ENCODE measurements at regions not wholly inside any gene's neighbourhood (a gene's known extent, or its start where the extent isn't known, plus 50 kb on each side); places are given as distances from the start of the nearest gene placed in this dataset.
A peak's percentile ranks its signal among the peaks of the same experiment; 100 is the strongest.
"Not testable (repeated sequence)": the region's sequence is repeated elsewhere in the genome, so short reads cannot be mapped to it uniquely, and the experiment has no call there.

GRCh38 chr3:163817015-163817414, 1261.3 kb downstream of the SI start:
- no peak for DNase-seq (ENCODE audit: low read depth)

GRCh38 chr3:163813935-163814334, 1264.4 kb downstream of the SI start:
- DNase-seq (ENCODE audit: low read depth): no peak

- DNase-seq (ENCODE audit: low read depth): no peak
These were observed 1266.3 kb downstream of the SI start for GRCh38 chr3:163812006-163812405.

DNA sequence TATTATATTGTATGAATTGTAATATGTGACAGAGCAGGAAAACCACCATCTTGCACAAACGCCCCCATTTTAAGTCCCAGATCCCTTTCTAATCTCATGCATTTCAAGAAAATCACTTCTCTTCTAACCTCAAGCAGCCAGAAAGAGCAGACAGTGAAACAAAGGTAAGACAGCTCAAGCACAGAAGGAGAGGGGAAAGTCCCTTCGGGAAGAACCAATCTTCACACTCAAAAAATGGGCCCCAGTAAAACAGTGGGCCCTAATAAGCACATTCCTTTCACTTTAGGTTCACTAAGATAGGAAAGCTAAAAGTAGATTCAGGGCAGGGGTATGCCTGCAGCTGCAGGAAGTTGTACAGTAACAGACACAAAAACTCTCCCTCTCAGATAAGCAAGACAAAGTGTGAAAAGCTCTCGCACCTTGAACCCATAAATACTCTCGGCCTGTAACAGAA, 1268.7 kb downstream of the SI start:
- peak; percentile 8 for DNase-seq (ENCODE audit: low read depth)

DNA sequence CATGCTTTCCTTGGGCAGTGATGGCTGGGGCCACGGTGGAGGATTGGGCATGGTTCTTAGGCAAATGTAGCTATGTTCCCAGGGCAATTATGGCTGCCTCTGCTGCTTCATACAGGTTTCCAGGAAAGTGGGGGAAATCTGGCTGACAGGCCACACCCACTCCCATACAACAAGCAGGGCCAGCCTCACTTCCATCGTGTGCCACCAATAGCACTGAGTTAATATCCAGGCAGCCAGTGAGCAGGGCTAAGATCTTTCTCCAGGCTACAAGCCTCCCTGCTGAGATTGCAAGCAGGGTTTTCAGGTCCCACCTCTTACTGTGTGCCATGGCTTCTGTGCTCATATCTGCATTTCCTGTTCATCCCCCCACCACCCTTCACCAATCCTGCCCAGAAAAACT, 1291.9 kb downstream of the SI start:
- no peak for DNase-seq (ENCODE audit: low read depth)

- peak; percentile 20 for DNase-seq (ENCODE audit: low read depth)
These were observed 1292.6 kb downstream of the SI start for GRCh38 chr3:163785693-163786092.

GRCh38 chr3:163779396-163780344, 1298.6 kb downstream of the SI start:
- DNase-seq (ENCODE audit: low read depth): no peak

DNA sequence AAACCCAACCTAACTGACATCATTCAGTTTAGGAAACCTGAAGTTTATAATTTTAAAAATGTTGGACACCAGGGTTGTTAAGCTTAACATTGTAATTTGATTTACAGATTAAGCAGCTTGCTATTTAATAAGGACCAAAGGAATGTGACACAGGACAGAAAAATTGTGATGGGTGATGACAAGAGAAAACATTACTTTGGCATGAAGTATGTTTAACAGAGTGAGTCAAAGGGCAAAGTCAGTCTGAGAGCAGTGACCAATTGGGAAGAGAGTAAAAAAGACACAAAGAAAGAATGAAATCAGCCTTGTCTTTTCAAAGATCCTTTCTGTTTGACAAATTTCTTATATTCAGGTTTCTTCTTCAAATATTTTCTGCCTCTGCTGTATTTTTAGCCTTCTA, 1301.6 kb downstream of the SI start:
- DNase-seq (ENCODE audit: low read depth): no peak

DNA sequence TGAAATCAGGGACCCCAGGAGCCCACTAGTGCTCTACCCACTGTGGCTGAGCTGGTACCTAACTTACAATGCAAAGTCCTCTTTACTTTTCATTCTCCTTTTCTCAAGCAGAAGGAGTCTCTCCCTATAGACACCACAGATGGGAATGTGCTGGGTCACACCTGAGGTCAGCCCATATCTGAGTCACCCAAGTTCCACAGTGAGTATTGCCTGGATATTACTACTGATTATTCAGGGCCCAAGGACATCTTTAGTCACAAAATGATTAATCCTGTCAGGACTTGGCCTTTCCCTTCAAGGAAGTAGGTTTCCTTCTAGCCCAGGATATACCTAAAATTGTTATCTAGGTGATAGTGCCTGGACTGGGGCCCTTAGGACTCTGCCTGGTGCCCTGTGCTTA, 1305.2 kb downstream of the SI start:
- DNase-seq (ENCODE audit: low read depth): no peak

- no peak for DNase-seq (ENCODE audit: low read depth)
These were observed 1310.2 kb downstream of the SI start for GRCh38 chr3:163768048-163768447.

DNA sequence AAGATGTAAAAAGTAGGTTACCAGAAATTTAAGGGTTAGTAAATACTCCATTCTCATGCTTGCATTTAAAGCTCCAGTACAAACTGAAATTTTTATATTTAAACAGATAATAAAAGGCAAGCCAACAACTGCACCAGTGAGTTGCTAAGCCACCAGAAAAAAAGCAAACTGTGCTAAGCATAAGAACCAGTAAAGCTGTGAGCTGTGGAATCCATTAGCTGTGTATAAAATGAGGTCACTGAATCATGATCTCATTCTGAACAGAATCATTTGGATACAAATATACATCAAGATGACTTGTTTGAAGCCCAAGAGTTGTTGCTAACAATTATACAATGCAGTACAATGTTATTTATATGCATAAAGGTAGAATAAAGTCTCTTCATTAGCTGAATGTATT, 1312.2 kb downstream of the SI start:
- no peak for DNase-seq (ENCODE audit: low read depth)

- no peak for DNase-seq (ENCODE audit: low read depth)
These were observed 1325.3 kb downstream of the SI start for GRCh38 chr3:163753033-163753432.

GRCh38 chr3:163745204-163745603, 1333.1 kb downstream of the SI start:
- DNase-seq (ENCODE audit: low read depth): no peak

- no peak for DNase-seq (ENCODE audit: low read depth)
These were observed 1342.9 kb downstream of the SI start for GRCh38 chr3:163735394-163735793.

DNA sequence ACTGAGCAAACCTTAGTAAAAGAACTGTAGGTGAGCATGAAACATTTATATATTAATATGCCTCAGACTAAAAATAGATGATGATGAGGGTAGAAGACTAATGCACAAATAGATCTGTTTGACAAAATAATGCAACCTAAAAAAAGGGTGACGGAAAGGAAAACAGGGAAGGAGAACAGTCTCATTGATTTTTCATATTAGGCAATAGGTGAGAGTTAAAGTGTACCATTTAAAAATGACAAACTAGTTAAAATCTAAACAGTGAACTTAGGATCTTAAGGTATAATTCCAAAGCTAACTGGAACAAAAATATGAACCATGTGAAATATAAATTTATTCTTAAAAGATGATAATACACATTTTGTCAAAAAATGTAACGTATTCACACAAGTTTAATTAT, 1347.6 kb downstream of the SI start:
- no peak for DNase-seq (ENCODE audit: low read depth)

DNA sequence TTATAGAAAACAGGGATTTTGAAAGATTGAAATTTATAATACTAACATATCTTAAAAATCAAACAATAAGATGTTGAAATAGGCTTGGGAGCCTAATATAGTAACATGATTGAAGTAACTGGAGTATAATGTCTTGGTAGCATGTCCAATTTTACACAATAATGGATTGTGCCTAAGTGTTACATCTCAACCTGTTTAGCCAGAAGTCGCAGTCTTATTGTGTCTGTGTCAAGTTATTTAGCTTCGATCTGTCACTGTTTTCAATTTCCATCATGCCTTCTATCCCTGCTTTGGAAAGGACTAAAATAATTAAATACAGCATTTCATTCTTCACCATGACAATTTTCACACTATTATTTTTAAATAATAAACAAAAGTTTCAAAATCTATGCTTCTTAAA, 1352.2 kb downstream of the SI start:
- DNase-seq (ENCODE audit: low read depth): no peak

GRCh38 chr3:163722405-163722804, 1355.9 kb downstream of the SI start:
- DNase-seq (ENCODE audit: low read depth): no peak

DNA sequence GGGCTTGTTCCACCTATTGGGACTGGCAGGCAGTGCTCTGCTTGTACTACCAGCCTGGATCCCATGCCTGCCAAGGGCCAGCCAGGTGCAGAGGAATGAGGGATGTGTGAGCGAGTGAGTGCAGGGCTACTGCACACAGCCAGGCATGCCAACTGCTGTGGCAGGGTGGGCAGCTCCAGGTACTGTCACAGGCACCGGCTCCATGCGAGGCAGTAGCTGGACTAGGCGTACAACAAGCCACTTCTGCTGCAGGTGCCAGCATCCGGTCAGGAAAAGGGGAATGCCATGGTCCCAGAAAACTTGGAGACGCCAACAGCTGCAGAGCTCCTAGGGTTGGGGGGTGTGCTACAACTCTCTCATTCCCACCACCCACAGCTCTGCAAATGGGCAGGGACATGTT, 1356.7 kb downstream of the SI start:
- DNase-seq (ENCODE audit: low read depth): no peak

DNA sequence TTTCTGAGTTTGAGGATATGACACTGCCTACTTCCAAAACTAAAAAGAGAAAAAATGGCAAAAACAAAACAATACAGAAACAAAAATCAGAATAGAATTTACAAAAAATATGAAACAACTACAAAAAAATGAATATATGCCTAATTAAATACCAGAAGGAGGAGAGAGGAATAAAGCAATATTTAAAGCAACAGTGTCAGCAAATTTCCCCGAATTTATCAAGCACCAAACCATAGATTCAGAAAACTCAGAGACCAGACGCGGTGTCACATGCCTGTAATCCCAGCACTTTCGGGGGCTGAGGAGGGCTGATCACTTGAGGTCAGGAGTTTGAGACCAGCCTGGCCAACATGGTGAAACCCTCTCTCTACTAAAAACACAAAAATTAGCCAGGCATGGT, 1360.9 kb downstream of the SI start:
- no peak for DNase-seq (ENCODE audit: low read depth)

GRCh38 chr3:163708428-163708827, 1369.9 kb downstream of the SI start:
- DNase-seq (ENCODE audit: low read depth): no peak

DNA sequence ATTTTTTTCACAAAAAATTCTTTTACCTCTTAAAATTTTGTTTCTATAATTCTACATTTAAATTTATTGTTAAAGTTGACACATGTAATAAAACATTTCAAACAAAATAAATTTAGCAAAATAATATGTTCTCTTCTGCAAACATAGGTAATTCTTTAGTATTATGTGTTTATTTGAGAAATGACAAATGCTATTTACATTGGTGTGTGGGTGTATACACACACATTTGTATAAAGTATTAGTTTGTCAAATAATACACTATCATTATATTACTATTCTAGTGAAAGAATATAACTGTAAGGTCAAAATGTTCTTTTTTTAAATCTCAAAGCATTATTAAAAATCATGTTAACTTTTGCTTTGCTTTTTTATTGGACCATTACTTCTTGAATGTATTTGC, 1370.6 kb downstream of the SI start:
- DNase-seq (ENCODE audit: low read depth): no peak

DNA sequence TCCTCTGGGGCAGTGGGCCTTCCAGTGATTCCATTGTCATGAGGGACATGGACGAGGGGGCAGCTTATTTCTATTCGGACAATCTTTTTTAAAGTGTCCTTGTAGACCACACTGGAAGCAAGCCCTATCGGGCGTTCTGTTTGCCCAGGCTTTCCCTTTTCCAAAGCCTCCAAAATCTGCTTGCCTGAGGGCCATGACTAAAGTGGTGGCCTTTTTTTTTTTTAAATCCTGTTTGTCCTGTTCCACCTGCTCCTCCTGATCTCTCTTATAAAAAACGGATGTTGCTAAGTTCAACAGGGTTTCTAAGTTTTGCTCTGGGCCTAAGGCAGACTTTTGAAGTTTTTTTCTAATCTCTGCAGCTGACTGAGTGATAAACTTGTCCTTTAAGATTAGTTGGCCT, 1380.1 kb downstream of the SI start:
- not testable (repeated sequence) for DNase-seq (ENCODE audit: low read depth)

GRCh38 chr3:163692494-163692893, 1385.8 kb downstream of the SI start:
- no peak for DNase-seq (ENCODE audit: low read depth)

GRCh38 chr3:163684651-163685050, 1393.6 kb downstream of the SI start:
- DNase-seq (ENCODE audit: low read depth): no peak

All from Daoy (cell line).